ENCODE measurements at regions not wholly inside any gene's neighbourhood (a gene's known extent, or its start where the extent isn't known, plus 50 kb on each side); places are given as distances from the start of the nearest gene placed in this dataset.
"Not testable (repeated sequence)": the region's sequence is repeated elsewhere in the genome, so short reads cannot be mapped to it uniquely, and the experiment has no call there.

DNA sequence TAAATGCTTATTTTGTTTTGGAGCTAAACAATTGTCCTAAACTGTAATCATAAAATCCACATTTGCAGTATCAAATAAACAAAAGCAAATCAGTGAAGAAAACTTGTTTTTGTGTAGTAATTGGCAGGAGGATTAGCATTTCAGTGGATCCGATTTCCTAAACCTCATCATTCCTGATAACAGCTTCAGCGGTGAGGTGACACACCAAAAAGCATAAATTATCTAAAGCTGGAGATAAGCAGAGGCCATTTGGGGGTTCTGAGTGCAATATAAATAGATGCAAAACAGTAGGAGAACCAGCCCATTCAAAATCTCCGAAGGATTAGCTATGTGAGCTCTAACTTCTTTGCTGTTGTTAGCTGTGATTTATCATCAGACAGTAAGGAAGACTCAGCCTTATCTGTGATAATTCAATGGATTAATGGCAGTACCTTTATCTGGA, 235.8 kb downstream of the EPHA7 start:
- no peak for DNase-seq

DNA sequence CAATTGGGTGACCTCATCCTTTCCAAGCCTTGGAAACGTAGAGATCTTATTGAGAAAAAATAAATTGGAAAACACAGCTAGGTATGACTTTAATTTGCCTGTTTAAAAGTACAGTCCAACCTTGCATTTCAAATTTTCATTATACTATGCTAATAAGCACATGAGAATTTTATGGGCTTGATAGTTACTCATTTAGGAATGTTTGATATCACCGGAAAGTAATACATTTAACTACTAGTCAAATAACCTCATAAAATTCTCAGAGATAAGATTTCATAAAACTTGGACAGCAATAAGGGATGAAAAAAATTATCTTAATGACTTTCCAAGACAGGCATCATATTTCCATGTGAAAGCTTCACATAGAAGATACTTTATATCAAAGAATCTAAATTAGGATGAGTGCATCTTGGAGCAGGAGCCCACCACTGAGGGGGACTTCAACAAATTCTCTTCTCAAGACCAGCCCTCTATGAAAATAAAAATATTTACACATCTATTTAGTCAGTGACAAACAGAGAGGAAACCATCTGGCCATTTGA, 236.3 kb downstream of the EPHA7 start:
- DNase-seq = no peak

DNA sequence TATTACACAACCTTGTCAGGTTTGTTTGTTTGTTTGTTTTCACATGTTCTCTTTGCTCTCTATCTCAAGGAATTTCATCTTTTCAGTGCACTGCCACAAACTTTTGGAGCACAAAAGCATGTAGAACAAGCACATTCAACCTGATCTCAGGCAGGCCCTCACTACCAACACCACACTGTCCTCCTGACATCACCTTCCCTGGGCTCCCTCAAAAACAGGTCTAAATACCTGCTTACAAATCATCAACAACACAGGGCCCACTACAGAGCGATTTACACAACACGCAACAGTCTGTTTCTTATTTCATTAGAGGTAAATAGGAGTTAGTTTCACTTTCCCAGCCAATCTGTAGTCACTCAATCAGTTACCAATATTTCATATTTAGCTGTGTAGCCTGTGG, 241.4 kb downstream of the EPHA7 start:
- no peak for DNase-seq

DNA sequence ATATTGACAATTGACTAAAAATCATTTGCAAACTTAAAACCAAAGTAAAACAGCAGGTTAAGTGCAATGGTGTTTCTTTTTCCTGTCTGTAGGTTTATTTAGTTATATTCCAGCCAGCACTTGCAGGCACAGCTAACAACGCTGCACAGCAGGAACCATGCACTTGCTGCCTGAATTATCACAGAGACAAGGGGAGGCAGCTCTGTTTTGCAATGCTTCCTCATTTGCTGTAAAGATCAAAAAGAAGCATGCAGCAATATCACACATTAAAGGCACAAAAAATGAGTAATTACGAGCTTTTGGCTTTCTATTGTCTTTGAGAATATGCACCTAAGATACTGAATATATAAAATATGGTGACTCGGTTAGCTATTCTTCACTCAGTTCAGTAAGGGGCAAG, 241.9 kb downstream of the EPHA7 start:
- no peak for DNase-seq

DNA sequence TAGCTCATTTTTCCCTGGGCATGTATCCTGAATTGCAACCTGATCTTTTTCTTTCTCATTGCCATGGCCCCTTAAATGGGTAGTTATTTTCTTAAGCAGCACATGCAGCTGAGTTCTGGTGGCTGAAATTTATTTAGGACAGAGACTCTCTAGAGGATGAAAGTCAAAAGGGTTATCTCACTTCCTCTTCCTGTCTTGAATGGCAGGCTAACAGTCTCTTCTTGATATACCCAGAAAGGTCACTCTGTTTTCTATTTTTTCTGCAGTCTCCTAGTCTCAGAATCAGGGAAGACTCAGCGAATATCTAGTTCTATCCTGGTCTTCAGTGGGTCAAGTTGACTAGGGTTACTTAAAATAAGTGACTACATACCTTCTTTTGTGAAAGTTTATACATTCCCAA, 243.3 kb downstream of the EPHA7 start:
- DNase-seq = no peak

DNA sequence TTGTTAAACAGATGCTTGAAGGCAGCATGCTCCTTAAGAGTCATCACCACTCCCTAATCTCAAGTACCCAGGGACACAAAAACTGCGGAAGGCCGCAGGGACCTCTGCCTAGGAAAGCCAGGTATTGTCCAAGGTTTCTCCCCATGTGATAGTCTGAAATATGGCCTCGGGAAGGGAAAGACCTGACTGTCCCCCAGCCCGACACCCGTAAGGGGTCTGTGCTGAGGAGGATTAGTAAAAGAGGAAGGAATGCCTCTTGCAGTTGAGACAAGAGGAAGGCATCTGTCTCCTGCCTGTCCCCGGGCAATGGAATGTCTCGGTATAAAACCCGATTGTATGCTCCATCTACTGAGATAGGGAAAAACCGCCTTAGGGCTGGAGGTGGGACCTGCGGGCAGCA, 245.8 kb downstream of the EPHA7 start:
- DNase-seq = not testable (repeated sequence)

DNA sequence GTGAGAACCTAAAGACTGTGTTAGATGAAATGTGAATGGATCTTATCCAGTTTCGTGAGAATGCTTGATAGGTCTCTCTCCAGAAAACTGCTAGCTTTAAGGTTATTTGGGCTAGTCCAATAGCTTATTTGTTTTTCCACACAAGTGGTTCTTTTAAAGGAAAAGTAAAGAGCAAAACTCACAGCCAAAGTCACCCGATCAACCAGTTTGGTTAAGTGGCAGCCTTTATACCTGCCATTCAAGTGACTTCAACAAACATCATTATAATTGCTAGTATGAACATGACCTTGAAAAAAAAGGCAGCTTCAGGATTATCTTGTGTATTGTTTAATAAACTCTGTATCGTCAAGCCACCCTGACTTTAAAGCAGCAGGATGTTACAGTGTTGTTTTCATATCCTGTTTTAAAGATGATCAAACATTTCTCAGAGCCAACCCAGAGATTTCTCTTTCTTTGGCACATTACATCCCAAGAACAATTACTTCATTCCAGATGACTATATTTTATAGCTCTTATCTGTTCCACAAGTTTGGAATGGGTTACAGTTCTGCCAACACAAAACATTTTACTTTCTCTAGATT, 253.4 kb downstream of the EPHA7 start:
- no peak for DNase-seq

DNA sequence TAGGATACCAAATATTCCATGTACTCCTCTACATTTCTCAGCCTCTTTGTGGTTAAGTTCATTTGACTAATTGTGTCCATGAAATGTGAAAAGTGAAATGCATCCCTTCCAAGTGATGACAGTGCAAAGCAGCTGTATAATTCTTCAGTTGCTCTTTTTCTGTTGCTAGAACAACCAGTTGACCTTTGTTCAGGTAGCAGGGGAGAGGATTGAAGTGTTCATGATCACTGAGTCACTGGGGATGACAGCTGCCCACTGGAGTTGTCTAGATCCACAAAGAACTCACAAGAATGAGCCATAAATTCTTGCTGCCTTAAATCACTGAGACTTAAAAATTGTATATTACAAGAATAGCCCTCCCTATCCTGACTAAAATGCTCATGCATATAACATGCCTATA, 254.6 kb downstream of the EPHA7 start:
- DNase-seq = no peak

DNA sequence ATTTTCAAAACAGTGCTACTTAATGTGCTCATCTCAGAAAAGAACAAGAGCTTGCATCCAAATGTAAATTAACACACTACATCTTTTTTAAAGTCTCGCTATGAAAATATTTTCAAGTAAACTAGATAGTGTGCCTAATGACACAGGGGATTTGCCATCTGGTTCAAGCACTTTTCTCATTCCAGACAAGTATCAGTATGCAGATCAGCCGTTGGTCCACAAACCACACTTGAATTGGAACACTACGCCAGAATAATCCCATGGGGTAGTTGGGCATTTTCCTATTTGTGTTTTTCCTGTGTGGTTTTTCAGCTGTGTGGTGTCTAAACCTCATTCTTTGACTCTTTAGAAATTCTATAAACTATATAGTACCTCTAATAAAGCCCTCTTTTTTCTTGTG, 256.2 kb downstream of the EPHA7 start:
- no peak for DNase-seq

DNA sequence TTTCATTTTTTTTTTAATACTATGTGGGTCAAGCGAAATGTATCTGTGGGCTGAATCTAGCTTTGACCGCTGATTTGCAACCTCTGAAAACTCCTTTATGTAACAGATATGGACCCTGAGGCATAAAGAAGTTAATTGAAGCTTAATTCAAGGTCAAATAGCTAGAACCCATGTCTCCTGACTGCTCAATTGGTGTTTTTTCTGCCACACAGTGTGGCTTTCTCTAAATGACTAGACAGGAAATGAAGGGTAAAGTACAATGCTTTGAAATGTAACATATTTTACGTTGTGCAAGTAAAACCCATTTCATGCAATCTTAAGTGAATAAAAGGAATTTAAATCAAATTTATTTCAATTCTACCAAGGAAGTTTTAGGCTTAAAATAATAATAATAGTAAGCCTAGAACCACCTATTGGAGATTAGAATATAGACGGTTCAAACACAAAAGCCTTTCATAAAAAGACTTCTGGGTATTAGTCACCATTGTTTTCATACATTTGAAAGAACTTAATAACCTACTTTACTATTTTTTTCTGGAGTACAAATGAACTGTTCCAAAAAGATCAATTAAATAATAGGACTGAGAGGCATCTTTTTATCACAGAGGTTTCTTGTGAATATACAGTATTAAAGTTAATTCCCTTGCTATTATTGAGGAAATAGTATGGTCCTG, 279.8 kb downstream of the EPHA7 start:
- DNase-seq = peak; percentile 45

DNA sequence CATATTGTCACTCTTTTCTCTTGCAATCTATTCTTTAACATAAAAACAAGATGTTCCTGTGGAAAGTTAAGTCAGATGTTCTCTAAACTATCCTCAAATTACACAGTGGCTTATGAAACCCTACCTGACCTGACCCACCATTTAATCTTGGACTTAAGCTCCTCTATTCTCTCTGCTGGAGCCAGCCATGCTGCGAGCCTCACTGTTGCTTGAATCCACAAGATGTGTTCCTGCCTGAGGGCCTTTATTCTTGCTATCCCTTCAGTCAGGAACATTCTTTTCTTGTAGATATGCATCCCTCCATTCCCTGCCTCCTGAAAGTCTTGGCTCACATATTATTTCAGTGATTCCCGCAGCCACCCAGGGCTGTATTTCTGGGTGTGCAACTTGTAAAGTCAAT, 283.2 kb downstream of the EPHA7 start:
- no peak for DNase-seq

DNA sequence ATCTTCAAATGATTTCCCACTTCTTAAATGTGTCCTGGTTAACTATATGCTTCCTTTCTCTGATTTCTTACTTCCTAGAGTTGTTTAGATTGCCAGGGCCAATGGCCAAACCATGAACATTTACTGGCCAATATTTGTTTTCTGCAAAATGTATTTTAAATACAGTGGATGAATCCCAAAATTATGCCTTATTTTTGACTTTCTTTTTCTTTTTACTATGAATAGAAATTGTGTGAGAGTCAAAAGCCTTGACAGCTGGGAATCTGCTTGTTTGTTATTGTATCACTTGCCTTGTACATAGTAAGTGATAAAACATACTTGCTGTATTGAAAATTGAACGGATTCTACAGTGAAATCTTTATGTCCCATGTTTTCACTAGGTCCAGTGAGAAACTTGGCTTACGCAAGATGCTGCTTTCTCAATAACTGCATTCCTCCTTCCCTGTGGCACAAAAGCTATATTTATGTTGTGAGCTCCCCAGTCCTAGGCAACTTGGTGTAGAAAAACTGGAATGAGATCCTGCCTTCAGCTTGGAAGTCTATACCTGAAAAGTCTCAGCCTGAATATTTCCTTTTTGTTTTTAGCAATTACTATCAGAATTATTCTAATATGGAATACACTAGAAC, 295.2 kb downstream of the EPHA7 start:
- DNase-seq = no peak

DNA sequence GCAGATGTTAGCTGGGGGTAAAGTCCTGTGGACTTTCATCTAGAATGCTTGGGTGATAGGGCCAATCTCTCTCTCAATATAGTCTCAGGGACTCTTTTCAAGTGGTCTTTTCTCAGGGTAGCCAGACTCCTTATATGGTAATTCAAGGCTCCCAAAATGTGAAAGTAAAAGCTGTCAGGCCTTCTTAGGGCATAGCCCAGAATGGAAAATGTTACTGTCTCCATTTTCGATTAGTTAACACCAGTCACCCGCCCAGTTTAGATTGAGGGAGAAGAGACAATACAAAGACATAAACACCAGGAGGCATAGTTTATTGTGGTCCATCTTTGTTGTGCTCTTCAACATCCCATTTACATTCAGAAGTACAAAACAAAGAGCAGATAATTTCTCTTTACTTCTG, 295.8 kb downstream of the EPHA7 start:
- no peak for DNase-seq

DNA sequence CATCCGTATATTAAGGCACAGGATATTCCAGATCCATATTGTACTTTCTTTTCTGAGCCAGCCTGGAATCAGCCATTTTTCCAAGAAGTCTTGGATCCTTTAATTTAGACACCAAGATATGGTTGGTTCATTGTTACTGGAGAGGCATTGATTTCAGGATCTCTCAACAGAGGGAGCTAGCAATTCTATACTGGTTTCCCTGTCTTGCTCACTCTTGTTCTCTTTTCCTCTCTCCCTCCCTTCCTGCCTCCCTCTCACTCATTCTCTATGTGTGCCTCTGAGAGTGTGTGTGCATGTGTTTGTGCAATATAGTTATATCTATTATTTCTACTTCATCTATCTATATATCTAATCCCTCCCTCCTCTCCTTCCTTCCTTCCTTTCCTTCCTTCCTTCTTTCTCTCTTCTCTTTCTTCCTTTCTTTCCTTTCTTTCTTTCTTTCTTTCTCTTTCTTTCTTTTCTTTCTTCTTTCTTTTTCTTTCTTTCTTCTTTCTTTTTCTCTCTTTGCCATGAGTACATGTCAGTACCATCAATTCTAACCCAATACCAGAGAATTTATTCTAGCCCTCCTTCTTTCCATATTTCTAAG, 299.1 kb downstream of the EPHA7 start:
- DNase-seq = no peak

DNA sequence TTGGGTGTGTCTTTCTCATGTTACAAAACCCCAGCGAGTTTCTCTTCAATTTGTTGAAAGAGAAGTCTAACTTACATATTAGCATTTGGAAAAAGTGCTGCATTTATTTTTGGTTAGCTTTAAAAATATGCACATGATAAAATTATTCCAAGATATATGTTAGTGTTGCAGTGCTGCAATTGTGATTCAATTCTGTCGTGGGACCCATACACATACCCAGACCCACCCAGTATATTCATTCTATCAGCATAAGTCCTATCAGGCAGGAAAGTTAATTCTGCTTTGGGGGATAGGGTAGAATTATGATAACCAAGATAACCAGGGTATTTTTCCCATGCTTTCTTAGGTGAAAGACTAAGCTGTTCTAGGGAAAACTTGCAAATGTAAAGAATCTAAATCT, 313.5 kb downstream of the EPHA7 start:
- DNase-seq = no peak

DNA sequence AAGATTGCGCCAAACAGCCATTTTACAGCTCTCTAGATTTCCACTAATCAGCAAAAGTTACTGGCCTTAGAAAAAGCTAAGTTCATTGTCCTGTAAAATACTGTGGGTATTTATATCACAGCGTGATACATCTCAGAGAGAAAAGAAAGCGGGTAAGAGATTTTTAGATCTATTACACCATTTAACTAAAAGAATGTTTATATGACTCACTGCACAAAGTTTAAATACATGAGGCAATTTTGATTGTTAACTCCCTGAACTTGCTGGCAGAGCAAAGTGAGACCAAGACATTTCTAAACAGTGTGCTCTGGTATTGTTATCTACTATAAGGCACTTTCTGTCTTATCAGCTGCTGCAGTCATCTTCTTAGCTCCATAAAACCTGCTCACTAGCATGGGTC, 314.3 kb downstream of the EPHA7 start:
- no peak for DNase-seq

DNA sequence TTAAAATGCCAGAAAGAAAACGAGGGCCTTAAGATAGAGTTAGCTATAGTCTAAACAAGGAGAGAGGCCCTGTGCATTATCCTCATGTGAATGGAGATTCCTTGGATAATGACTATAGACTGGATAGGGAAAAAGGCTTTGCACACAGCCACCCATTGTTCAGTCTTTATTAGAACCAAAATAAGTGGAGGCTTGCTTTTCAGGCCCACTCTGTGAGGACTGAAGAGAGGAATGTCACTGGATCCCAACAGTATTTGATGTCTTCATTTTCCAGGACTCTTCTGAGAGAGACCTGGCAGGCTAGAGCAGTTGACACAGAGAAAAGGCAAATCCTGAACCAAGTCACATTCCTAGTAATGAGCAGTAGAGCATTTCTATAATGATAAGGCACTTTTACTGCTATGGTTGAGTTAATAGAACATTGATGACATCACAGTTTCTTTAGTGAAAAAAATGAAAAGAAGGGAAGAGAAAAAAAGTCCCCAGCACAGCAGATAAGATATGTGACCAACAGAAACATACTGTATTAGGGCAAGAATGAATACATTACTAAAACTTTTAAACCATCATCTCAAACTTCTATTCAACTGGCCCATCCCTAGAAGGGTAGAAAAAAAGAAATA, 315.1 kb downstream of the EPHA7 start:
- no peak for DNase-seq

DNA sequence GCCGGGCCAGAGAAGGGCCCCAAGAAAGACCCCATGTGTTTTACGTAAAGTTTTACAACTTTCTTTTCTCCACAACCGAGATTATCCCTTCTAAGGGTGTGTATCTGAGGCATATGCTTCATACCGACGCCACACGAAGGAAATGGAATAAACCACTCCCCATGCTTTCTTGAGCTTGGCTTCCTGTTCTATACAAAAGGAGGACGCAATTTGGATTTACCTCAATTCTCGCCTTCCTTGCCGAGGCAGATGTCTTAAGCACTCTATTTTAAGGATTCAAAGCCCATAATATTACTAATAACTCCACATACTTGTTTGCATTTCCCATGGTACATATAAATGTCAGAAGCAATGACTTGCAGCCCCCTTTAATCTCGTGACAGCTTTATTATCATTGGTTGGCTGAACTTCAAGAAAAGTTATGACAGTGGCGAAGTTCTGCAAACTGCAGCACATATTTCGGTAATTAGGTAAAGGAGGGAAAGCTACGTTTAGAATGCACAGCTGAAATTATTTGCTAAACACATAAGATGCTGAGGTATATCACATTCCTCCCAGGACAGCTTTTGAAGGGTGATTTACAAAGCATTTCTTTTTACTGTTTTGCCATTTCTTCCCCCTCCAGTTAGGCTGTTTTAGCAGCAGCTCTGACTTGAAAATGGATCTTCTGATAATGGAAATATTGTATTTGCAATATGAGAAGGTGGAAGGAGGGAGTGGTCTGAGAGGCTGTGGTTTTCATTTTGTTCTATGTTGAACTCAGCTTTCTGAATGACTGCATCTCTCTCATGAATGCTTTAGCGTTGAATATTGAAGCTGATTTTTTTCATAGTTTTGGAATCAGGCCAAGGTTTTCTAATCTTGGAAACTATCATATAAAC, 330.5 kb downstream of the EPHA7 start:
- no peak for DNase-seq

DNA sequence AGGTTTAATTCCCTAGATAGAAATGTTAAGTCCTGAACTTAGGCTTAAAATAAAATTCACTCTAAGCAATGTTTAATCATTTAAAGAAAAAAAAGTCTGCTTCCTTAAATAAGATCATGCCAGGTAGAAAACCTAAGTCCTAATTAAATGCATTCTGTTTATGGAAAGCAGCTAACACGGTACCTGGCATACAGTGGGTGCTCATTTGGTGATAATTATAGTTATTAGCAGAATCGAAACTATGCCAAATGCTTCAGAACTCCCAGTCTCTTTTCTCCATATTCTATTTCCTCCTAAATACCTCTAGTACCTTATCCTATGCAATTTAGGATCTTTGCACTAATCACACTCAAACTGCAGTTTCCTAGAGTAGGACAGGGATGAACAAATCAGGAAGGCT, 331.8 kb downstream of the EPHA7 start:
- no peak for DNase-seq

DNA sequence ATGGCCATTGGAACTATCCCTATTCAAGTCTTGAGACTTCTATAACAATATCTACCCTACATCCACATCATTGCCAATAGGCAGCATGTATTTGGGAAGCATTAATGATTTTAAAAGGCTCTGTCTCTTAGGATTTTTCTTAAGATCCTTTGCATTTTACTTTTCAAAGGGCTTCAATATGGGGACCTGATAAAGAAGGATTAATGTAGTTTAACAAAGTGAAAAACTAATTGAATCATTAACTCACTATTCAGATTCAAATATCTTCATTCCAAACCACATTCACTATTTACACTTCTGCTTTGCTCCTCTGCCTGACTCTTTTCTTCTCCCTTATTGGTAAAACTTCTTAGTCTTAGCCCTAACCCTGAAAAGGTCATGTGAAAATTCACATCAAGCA, 333.0 kb downstream of the EPHA7 start:
- no peak for DNase-seq

DNA sequence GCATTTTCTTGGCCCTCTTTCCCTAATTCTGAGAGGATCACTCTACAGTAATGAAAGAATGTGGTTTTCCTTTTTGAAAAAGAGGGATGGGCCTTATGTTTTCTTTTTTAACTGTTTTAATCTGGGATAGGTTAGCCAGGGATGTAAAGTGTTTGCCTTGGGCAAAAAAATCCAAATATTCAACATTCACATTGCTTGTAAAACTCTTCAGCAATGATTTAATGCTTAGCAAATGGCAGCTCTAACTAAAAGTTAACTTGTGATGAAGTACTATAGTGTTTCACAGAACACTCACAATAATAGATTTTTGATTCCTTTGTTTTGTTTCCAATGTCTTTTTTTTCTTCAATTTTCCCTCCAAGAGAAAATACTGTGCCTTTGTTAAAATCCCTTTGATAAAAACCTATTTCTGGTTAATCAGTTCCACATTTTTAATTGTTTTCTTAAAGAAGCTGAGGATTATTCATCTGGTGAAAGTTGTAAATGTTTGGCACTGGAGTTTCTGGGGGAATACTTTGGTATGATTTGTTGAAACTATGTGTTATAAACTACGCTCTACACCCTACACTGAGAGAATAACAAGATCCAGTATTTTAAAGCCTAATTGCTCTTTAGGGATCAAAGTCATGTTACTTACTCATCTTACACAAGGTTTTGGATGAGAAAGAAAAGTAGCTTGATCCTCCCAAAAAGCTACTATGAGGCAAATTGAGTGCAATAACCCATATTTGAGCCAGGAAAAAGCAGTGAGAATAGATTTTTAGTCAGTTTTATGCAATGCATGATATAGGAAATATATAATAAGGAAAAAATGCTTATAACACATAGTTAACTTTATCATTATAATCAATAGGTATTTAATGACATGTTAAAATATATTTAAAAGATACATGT, 335.8 kb downstream of the EPHA7 start:
- DNase-seq = no peak

All from activated CD4-positive, alpha-beta T cell treated with anti-CD3 and anti-CD28 coated beads, Interleukin-2, amount 50 U/mL, for 16 hours (primary cell).